NCI-H2081 treated with DMSO at 0.1 percent for 48 hours (cell line): ENCODE measurements at regions not wholly inside any gene's neighbourhood (a gene's known extent, or its start where the extent isn't known, plus 50 kb on each side); places are given as distances from the start of the nearest gene placed in this dataset.

Experiments used
- DNase-seq: peaks from one replicate; lab custom pipeline; 2025; lab: John Stamatoyannopoulos, UW

GRCh38 chr22:48883211-48883960 is 944.3 kb downstream of the BRD1 start:
- no peak for DNase-seq

GRCh38 chr22:48882636-48883200 is 945.0 kb downstream of the BRD1 start:
- no peak for DNase-seq

- no peak for DNase-seq
Measured at GRCh38 chr22:48881326-48881980, 946.2 kb downstream of the BRD1 start.

- no peak for DNase-seq
Measured at GRCh38 chr22:48880749-48881148, 946.9 kb downstream of the BRD1 start.

- DNase-seq: no peak
Measured at GRCh38 chr22:48876951-48877350, 950.7 kb downstream of the BRD1 start.

- DNase-seq: no peak
Measured at GRCh38 chr22:48874956-48875355, 952.7 kb downstream of the BRD1 start.

- DNase-seq: no peak
Measured at GRCh38 chr22:48873191-48873520, 954.5 kb downstream of the BRD1 start.

GRCh38 chr22:48872271-48873190 is 955.1 kb downstream of the BRD1 start:
- DNase-seq: no peak

- DNase-seq: no peak
Measured at GRCh38 chr22:48871176-48871840, 956.4 kb downstream of the BRD1 start.

GRCh38 chr22:48870436-48870835 is 957.2 kb downstream of the BRD1 start:
- no peak for DNase-seq

GRCh38 chr22:48869788-48870187 is 957.9 kb downstream of the BRD1 start:
- no peak for DNase-seq

GRCh38 chr22:48869161-48869560 is 958.5 kb downstream of the BRD1 start:
- DNase-seq: no peak

GRCh38 chr22:48868554-48868953 is 959.1 kb downstream of the BRD1 start:
- no peak for DNase-seq

GRCh38 chr22:48867891-48868290 is 959.8 kb downstream of the BRD1 start:
- no peak for DNase-seq

GRCh38 chr22:48866906-48867681 is 960.6 kb downstream of the BRD1 start:
- DNase-seq: no peak

GRCh38 chr22:48864748-48865147 is 962.9 kb downstream of the BRD1 start:
- no peak for DNase-seq

- no peak for DNase-seq
Measured at GRCh38 chr22:48863965-48864528, 963.6 kb downstream of the BRD1 start.

- no peak for DNase-seq
Measured at GRCh38 chr22:48860557-48860956, 967.1 kb downstream of the BRD1 start.

GRCh38 chr22:48858856-48859255 is 968.8 kb downstream of the BRD1 start:
- no peak for DNase-seq

- DNase-seq: no peak
Measured at GRCh38 chr22:48858121-48858520, 969.6 kb downstream of the BRD1 start.
